Stimulated activated CD4-positive, alpha-beta T cell treated with anti-CD3 and anti-CD28 coated beads, Interleukin-4, amount 100 ng/mL, for 4 hours (primary cell): ENCODE measurements at regions not wholly inside any gene's neighbourhood (a gene's known extent, or its start where the extent isn't known, plus 50 kb on each side); places are given as distances from the start of the nearest gene placed in this dataset.

Experiments
- DNase-seq, 2 experiments: peaks; one replicate each; pipeline ENCODE4 v3.0.0-alpha.2; 2020

GRCh38 chr14:98888281-98888680 is 383.7 kb downstream of the BCL11B start:
- DNase-seq: no peak

- no peak for DNase-seq
Measured at GRCh38 chr14:98888927-98889835, 382.8 kb downstream of the BCL11B start.

- no peak for DNase-seq
Measured at GRCh38 chr14:98889836-98890185, 382.2 kb downstream of the BCL11B start.

DNA sequence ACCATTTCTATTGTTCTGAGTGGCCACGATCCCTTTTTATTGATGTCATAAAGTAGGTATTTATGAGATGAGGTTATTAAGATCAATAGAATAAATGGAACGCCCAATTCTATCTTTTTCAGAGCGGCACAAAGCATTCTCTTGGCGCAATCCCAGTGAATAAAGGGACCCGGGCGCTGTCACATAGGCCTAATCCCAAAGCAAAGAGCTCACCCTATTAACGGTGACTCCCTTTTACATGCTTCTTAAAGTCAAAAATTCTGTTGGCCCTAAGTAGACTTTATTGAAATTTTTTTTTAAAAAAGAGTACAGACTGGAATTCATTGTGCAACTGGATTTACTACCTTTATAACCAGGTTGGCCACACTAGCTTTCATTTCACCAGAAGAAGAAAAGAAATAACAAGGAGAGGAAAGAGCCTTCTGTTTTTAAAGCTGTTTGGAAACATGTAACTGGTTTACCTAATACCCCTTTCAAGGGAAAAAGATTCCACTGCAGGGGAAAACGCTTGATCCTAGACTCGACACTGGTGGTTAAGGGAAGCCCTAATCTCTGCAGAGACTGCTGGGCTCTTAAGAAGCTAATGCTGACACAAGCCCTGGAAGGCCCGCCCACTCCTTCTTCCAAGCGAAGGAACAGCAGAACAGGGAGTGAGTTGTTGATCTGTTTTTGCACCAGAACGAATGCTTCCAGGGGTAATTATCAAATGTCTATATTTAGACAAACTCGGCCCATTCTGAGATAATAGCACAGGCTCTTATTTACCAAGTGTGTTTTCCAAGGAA is 381.2 kb downstream of the BCL11B start:
- no peak for DNase-seq

DNA sequence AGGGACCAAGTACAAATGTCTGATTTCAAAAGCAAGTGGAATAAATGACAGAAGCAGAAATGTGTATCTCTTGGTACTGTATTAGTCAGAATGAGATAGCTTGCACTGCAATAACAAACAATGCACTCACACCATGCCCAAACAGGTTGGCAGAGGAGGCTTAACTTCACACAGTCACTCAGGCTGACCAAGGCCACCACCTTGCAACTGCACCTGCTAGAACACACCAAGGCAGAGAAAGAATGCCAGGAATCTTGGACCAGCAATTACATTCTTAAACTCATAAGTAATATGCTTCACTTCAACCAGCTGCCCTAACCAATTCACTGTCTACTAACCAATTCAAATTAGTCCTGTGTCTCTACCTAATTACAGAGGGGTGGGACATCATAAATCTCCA is 378.3 kb downstream of the BCL11B start:
- no peak for DNase-seq

DNA sequence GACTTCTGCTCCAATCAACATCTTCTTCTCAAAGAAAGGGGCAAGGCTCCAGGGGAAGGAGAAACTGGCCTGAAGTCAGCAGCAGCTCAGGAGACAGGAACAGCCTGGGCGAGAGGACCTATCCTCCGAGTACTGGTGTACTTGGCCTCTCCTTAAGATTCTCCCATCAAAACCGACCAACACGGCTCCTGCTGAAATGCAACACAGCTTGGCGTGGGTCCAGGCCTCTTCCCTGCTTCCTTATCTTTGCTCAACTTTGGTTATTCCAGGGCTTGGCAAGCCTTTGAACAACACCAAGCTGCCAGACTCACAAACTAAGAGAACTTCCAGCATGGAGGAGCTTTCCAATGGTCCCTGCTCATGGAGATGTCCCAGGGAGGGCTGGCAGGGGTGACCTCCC is 377.4 kb downstream of the BCL11B start:
- no peak for DNase-seq

GRCh38 chr14:98896449-98896848 is 375.5 kb downstream of the BCL11B start:
- DNase-seq: no peak

DNA sequence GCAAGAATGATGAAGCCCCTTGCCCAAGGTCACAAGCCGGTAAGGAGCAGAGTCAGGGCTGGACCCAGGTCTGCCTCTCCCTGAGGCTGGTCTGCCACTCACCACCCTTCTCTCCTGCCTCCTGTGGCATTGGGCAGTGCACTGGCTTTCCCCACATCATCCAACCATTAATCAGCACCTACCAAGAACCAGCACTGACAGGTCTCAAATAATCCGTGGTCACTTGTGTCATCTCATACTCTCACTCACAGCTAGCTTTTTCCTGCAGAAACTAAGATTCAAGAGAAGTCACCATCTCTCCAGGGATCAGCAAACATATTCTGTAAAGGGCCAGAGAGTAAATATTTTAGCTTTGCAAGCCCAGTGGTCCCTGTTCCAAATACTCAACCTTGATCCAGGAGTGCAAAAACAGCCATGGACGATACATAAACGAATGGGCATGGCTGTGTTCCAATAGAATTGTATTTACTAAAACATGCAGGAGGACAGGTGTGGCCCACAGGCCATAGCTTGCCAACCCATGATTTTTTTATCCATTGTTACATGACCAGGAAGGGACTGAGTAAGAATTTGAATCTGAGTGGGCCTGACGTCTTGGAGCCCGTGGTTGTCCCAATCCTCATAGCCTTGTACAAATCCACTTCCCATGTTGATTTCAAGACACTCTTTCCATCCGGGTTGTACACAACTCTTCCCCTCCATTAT is 374.2 kb downstream of the BCL11B start:
- DNase-seq: no peak

GRCh38 chr14:98899441-98899840 is 372.6 kb downstream of the BCL11B start:
- no peak for DNase-seq

GRCh38 chr14:98900236-98900635 is 371.8 kb downstream of the BCL11B start:
- DNase-seq: no peak

DNA sequence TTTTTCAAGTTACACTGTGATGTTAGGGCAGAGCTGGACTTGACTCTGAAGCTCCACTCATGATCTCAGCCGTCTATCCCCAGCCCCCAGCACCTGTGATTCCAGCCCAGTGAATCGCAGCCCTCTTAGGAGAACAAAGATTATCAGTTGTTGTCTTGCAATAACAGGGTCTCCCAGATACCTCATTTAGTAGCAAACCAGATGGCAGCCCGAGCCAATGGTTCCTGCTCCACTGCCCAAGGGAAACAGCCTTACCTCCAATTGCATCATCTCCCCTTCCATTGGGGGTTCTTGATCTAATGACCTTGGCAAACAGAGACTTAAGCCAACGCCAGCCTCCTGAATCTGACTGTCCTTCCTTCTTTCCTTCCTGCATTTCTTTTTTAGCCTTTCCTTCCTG is 371.2 kb downstream of the BCL11B start:
- DNase-seq: no peak

DNA sequence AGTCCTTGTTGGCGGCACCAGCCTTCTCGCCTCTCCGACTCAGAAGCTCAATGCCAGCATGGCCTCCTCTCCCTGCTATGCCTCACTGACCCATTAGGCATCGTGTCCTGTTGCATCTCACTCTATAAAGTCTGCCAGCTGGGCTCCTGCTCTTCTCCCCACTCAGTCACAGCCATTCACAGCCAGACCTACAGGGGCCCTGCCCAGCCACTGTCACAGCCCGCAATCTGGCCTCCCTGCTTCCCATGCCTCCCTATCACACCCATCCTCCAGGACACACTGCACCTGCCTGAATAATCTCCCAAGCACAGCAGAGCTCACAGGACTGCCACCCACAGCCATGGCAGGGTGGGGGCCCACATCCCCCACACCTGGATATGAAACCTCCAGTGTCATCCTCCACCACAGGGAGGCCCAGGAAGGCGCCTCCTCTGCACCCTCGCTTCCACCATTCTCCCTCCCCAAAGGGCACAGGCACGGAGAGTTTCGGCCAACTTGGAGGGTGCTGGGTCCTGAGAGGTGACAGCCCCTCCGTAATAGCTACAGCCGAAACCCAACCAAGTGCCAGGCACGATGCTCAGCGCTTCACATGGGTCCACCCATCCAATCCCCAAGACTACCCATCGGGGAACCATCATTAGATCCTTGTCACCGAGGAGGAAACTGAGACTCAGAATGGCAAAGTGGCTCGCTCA is 370.3 kb downstream of the BCL11B start:
- DNase-seq: no peak

DNA sequence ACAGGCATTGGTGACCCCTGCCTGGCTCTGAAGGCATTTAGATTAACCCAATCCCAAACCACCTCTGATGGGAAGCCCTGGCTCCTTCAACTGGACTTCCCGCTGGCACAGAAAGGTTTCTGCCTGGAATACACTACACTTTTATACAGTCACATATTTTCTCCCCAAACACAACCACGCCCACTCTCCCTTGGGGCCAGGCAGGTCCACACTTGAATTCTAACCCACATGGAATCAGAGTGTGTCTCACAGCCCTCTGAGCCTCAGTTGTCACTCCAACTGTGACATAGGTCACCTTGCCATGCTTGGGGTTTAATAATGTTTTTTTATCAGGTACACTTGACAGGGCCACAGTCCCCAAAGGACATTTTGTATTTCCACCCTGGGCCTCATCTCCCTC is 368.6 kb downstream of the BCL11B start:
- DNase-seq: no peak

DNA sequence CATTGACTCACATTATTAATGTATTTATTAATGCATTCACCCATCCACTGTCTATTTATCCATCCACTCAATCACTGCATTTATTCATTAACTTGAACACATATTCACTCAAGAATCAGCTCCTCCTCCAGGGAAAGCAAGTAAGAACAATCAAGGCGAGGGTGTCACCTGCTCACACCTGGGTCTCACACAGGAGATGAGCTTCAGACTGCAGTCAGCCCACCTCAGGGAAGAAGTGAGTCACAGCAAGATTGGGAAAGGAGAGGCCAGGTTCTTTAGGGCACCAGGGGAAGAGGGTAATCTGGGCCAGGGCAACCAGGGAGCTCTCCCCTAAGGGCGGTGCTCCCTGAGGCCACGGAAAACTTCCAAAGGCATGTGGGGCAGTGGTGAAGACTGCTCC is 367.3 kb downstream of the BCL11B start:
- no peak for DNase-seq

DNA sequence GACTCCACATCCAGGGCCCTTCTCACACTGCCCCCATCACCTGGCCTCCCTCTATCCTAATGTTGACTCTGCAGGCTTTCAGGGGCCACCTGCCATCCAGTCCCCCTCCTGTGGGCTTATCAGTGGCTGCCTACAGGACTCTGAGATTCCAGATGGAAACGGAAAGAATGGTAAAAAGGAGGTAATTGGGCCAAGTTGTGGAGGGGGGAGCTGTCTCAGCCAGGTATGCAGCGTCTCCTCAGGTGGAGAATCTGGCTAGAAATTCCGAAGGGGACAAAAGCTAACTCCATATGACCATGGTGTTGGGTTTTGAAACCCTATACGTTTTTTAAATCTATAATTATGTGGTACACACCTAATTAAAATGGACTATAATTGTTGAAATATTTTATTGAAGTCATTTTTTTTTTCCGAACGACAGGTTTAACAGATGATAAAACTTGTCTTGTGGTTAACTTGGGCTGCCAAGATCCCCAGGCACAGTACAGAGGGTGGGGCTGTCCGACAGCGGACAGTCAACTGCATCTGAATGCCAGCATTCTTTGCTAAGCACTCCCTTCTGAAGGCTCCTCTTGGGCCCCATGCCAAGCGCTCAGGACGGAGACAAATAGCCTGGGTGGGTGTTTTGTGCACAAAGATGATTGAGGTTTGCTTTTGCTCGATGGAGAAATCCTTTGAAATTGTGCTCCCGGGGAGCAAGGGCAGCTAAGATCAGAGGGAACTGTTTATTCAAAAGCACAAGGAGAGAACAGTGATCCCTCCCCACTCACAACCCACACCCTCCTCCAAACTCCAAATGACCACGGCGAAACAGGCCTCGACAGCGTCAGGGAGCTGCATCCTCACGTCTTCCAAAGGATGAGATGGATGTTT is 365.6 kb downstream of the BCL11B start:
- DNase-seq: no peak

- no peak for DNase-seq
Measured at GRCh38 chr14:98907271-98907670, 364.7 kb downstream of the BCL11B start.

DNA sequence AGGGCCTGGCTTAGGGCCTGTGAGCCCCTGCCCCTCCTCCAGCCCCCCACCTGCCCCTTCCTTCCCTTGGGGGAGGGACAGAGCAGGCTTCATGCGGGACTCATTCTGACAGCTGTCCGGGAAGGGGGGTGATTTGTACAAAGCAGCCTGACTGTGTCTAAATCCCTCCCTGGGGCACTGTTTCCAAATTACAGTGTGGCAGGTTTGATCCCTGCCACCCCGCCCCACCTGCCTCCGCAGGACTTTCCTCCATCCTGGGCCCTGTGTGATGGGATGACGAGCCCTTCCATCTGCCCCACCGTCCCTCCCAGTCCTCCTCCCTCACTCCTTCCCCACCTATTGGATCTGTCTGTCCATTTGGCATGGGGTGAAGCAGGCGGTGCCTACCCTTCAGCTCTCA is 363.9 kb downstream of the BCL11B start:
- no peak for DNase-seq

GRCh38 chr14:98909251-98909944 is 362.6 kb downstream of the BCL11B start:
- DNase-seq: no peak

GRCh38 chr14:98910061-98910460 is 361.9 kb downstream of the BCL11B start:
- no peak for DNase-seq

GRCh38 chr14:98912655-98913054 is 359.3 kb downstream of the BCL11B start:
- no peak for DNase-seq

DNA sequence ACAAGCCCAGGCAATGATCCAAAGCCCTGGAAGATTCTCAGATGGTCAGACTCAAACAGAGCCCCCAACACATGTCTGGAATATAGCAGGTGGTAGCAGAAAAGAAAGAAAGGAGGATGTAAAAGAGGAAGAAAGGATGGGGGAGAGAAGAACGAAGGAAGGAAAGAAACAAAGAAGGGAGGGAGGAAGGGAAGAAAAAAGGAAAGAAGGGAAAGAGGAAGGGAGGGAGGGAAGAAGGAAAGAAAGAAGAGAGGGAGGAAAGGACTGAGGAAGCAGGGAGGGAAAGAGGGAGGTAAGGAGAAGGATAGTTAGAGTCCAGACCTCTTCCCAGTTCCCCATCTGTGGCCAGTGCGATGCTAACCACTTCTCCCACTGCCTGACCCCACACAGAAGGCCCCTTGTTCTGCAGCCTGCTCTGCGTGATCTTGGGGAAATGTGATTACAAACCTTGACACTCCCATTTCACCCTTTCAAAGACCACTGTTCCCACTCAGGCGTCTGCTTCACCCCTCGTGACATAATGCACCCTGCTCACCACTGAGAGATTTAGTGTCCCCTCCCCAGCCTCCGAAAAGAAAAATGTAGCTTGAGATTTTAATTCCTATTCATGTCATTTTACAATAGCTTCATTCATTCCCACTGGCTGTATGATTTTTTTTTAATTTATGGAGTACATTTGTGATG is 357.9 kb downstream of the BCL11B start:
- no peak for DNase-seq
